ENCODE measurements at regions not wholly inside any gene's neighbourhood (a gene's known extent, or its start where the extent isn't known, plus 50 kb on each side); places are given as distances from the start of the nearest gene placed in this dataset.

GRCh38 chr20:61066526-61066925, 185.5 kb upstream of the CDH4 start:
- DNase-seq (ENCODE audit: extremely low spot score, unreplicated experiment): no peak
- Mint-ChIP-seq H3K27me3 (ENCODE audit: unreplicated experiment) (no peaks in the 10 kb centered on the region), H3K4me3 (ENCODE audit: unreplicated experiment) (no peak overlapping the region), H3K9me3 (ENCODE audit: unreplicated experiment) (no peaks in the 10 kb centered on the region), H3K36me3 (ENCODE audit: unreplicated experiment) (no peaks in the 10 kb centered on the region), H3K27ac (ENCODE audit: unreplicated experiment) (no peak overlapping the region), H3K4me1 (ENCODE audit: unreplicated experiment) (no peaks in the 10 kb centered on the region)
- TF ChIP-seq CTCF (IDR thresholded peaks at IDR 0.05): no peak

DNA sequence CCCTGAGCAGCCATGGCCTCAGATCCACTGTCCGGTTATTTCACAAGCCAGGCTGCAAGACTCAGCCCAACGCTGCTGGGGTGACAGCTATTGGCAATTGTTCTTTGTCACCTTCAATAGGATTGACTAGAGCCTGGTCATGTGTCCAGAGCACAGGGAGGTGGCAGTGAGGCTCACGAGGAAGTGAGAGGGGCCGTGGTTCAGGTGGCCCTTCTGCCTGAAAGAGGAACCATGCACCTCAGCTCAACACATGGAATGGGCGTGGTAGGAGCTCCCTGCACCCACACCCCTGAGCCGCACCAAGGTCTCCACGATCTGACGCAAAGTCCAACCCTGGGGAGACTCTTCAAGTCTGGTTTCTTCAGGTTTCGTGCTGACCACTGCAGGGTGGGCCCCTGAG, 184.8 kb upstream of the CDH4 start:
- Mint-ChIP-seq H3K36me3 (ENCODE audit: unreplicated experiment) (no peaks in the 10 kb centered on the region), H3K27me3 (ENCODE audit: unreplicated experiment) (no peaks in the 10 kb centered on the region), H3K4me1 (ENCODE audit: unreplicated experiment) (no peaks in the 10 kb centered on the region), H3K27ac (ENCODE audit: unreplicated experiment) (no peak overlapping the region), H3K9me3 (ENCODE audit: unreplicated experiment) (no peaks in the 10 kb centered on the region), H3K4me3 (ENCODE audit: unreplicated experiment) (no peak overlapping the region)
- TF ChIP-seq CTCF (IDR thresholded peaks at IDR 0.05): no peak
- DNase-seq (ENCODE audit: extremely low spot score, unreplicated experiment): no peak

DNA sequence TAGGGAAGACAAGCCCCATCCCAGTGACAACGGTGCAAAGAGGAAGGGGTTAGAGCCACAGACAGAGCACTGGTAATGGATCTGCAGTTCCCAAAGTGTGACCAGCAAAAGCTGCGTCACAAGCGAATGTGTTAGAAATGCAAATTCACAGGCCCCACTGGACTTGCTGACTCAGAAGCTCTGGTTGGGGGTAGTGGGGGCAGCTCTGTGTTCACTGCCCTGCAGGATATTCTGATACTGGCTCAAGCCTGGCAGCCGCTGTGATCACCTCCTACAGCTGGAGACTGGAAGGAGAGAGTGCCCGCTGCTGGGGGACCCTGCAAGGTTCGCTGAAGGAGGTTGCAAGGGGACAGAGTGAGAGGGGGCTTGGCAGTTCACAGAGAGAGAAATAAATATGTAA, 179.7 kb upstream of the CDH4 start:
- no peak for DNase-seq (ENCODE audit: extremely low spot score, unreplicated experiment)
- H3K27me3 Mint-ChIP-seq (ENCODE audit: unreplicated experiment): no peaks in the 10 kb centered on the region
- H3K4me1 Mint-ChIP-seq (ENCODE audit: unreplicated experiment): no peaks in the 10 kb centered on the region
- no peaks in the 10 kb centered on the region for H3K36me3 Mint-ChIP-seq (ENCODE audit: unreplicated experiment)
- H3K9me3 Mint-ChIP-seq (ENCODE audit: unreplicated experiment): no peaks in the 10 kb centered on the region
- TF ChIP-seq CTCF (IDR thresholded peaks at IDR 0.05): no peak
- H3K27ac Mint-ChIP-seq (ENCODE audit: unreplicated experiment): no peak overlapping the region
- no peak overlapping the region for H3K4me3 Mint-ChIP-seq (ENCODE audit: unreplicated experiment)

DNA sequence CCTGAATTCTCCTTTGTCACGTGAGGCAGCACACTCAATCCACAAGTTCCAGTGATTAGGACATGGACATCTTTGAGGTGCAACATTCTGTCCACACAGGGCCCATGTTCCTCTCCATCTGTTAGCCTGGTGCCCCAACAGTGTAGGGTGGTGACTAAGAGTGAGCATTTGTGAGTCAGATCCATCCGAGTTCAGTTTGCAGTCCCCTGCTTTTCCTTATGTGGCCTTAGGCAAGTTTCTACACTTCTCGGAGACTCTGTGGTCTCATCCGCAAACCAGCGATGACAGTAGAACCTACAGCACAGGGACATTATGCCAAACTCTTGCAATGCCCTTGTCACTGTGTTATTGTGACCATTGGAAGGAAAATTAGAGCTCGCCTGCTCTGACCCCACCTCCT, 178.7 kb upstream of the CDH4 start:
- no peak for TF ChIP-seq CTCF (IDR thresholded peaks at IDR 0.05)
- Mint-ChIP-seq H3K9me3 (ENCODE audit: unreplicated experiment) (no peaks in the 10 kb centered on the region), H3K4me3 (ENCODE audit: unreplicated experiment) (no peak overlapping the region), H3K36me3 (ENCODE audit: unreplicated experiment) (no peaks in the 10 kb centered on the region), H3K27ac (ENCODE audit: unreplicated experiment) (no peak overlapping the region), H3K27me3 (ENCODE audit: unreplicated experiment) (no peaks in the 10 kb centered on the region), H3K4me1 (ENCODE audit: unreplicated experiment) (no peaks in the 10 kb centered on the region)
- no peak for DNase-seq (ENCODE audit: extremely low spot score, unreplicated experiment)

DNA sequence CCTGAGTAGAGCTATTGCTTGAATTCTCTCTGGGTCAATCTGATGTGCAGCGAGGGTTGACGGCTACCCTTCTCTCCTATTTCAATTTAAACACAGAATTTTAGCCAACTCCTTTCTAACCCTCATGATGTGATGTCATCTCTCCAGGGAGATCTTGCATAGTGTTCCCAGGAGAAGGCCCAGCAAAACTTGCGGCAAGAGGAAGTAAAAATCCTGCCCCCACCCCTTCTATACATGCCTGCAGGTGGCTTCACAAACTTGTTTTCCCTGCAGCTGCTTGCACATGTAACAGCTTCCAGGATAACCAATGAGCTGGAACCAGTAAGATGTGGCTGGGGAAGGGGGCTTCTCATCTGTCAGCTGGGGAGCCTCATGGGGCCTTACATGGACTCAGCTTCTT, 169.3 kb upstream of the CDH4 start:
- Mint-ChIP-seq H3K4me1 (ENCODE audit: unreplicated experiment) (no peaks in the 10 kb centered on the region), H3K27ac (ENCODE audit: unreplicated experiment) (no peak overlapping the region), H3K36me3 (ENCODE audit: unreplicated experiment) (no peaks in the 10 kb centered on the region), H3K9me3 (ENCODE audit: unreplicated experiment) (peaks cover 3% of the 10 kb centered on the region), H3K4me3 (ENCODE audit: unreplicated experiment) (no peak overlapping the region), H3K27me3 (ENCODE audit: unreplicated experiment) (no peaks in the 10 kb centered on the region)
- no peak for DNase-seq (ENCODE audit: extremely low spot score, unreplicated experiment)
- TF ChIP-seq CTCF (IDR thresholded peaks at IDR 0.05): no peak
